Thoracic aorta (tissue), 2 donors: ENCODE measurements at regions not wholly inside any gene's neighbourhood (a gene's known extent, or its start where the extent isn't known, plus 50 kb on each side); places are given as distances from the start of the nearest gene placed in this dataset.
"Not testable (repeated sequence)": the region's sequence is repeated elsewhere in the genome, so short reads cannot be mapped to it uniquely, and the experiment has no call there.

ENCODE experiments used
- ATAC-seq: fragments of 150-250 bp; one replicate; pipeline ENCODE4 v1.8.0; 2017; ENCODE audit warnings: low read depth; ENCODE audit not compliant: insufficient number of reproducible peaks, low FRiP score
- DNase-seq: peaks from one replicate; pipeline ENCODE4 v3.0.0-alpha.2; 2020; ENCODE audit warnings: low spot score
- H3K27ac ChIP-seq, 2 donors: fragments of 200-600 bp; sonication (generic); 1 replicate in 1 of 2; 2 replicates in 1 of 2; pipeline ENCODE4 v1.5.1; 2016; ENCODE audit warnings: mild to moderate bottlenecking in 2 of 2, moderate library complexity in 2 of 2
- H3K27me3 ChIP-seq: fragments of 200-600 bp; sonication (generic); replicated peaks from 2 replicates; pipeline ENCODE4 v1.6.0; 2016; ENCODE audit warnings: mild to moderate bottlenecking; ENCODE audit not compliant: insufficient read depth
- H3K36me3 ChIP-seq: fragments of 200-600 bp; sonication (generic); one replicate; pipeline ENCODE4 v1.5.1; 2016
- H3K4me1 ChIP-seq, 2 donors: fragments of 200-600 bp; sonication (generic); 1 replicate in 1 of 2; 2 replicates in 1 of 2; pipeline versions ENCODE4 v1.5.1 to v1.6.0; 2016; ENCODE audit warnings: low read depth in 2 of 2, mild to moderate bottlenecking in 1 of 2; ENCODE audit not compliant: control insufficient read depth in 1 of 2
- H3K4me3 ChIP-seq: fragments of 200-600 bp; sonication (generic); 2 replicates; pipeline ENCODE4 v1.5.1; 2016; ENCODE audit warnings: mild to moderate bottlenecking
- H3K9me3 ChIP-seq: fragments of 200-600 bp; sonication (generic); 2 replicates; pipeline ENCODE4 v1.5.1; 2016
- CTCF ChIP-seq: fragments of 200-600 bp; sonication (generic); IDR thresholded peaks from one replicate; pipeline ENCODE4 v1.5.1; 2019; ENCODE audit warnings: antibody characterized with exemption

GRCh38 chr9:74083681-74084433 is 413.3 kb upstream of the RORB start:
- no peak overlapping the region for H3K27ac ChIP-seq
- ATAC-seq = no peak
- H3K4me3 ChIP-seq = no peak overlapping the region
- no peaks in the 10 kb centered on the region for H3K4me1 ChIP-seq
- H3K36me3 ChIP-seq = no peaks in the 10 kb centered on the region
- H3K9me3 ChIP-seq = peaks cover 1% of the 10 kb centered on the region
- no peak for DNase-seq
- TF ChIP-seq CTCF = no peak
- H3K27me3 ChIP-seq = no peaks in the 10 kb centered on the region

GRCh38 chr9:74085384-74086037 is 411.6 kb upstream of the RORB start:
- not testable (repeated sequence) for H3K27ac ChIP-seq, H3K36me3 ChIP-seq, H3K27me3 ChIP-seq, DNase-seq, ATAC-seq, H3K4me3 ChIP-seq, H3K9me3 ChIP-seq, H3K4me1 ChIP-seq

- not testable (repeated sequence) for H3K27ac ChIP-seq, H3K9me3 ChIP-seq, H3K27me3 ChIP-seq, H3K4me1 ChIP-seq, DNase-seq, H3K36me3 ChIP-seq, ATAC-seq, H3K4me3 ChIP-seq
These were observed 406.2 kb upstream of the RORB start for GRCh38 chr9:74090921-74091320.

- no peaks in the 10 kb centered on the region for H3K9me3 ChIP-seq
- DNase-seq = no peak
- H3K36me3 ChIP-seq = no peaks in the 10 kb centered on the region
- no peaks in the 10 kb centered on the region for H3K4me1 ChIP-seq
- no peak overlapping the region for H3K4me3 ChIP-seq
- no peak for ATAC-seq
- no peak for TF ChIP-seq CTCF
- H3K27me3 ChIP-seq = no peaks in the 10 kb centered on the region
- H3K27ac ChIP-seq = no peak overlapping the region
These were observed 404.7 kb upstream of the RORB start for GRCh38 chr9:74092491-74092834.

GRCh38 chr9:74094037-74094436 is 403.1 kb upstream of the RORB start:
- not testable (repeated sequence) for H3K4me3 ChIP-seq, H3K27ac ChIP-seq, H3K27me3 ChIP-seq, H3K4me1 ChIP-seq, ATAC-seq, H3K36me3 ChIP-seq, H3K9me3 ChIP-seq, DNase-seq

- Histone ChIP-seq H3K27me3 (no peaks in the 10 kb centered on the region), H3K36me3 (no peaks in the 10 kb centered on the region), H3K4me1 (no peaks in the 10 kb centered on the region), H3K4me3 (no peak overlapping the region), H3K27ac (no peak overlapping the region), H3K9me3 (no peaks in the 10 kb centered on the region)
- no peak for TF ChIP-seq CTCF
- DNase-seq (no peak), ATAC-seq (no peak)
These were observed 402.4 kb upstream of the RORB start for GRCh38 chr9:74094766-74095165.
